HG03066 (cell line): ENCODE measurements at regions not wholly inside any gene's neighbourhood (a gene's known extent, or its start where the extent isn't known, plus 50 kb on each side); places are given as distances from the start of the nearest gene placed in this dataset.

ENCODE experiments used
- ATAC-seq: cut with Tn5 transposase; IDR thresholded peaks from one replicate; pipeline ENCODE4 v1.9.1; 2021; ENCODE audit warnings: low read depth; ENCODE audit not compliant: unreplicated experiment

GRCh38 chr5:158644301-158644700 lies 455.4 kb downstream of the EBF1 start:
- no peak for ATAC-seq

DNA sequence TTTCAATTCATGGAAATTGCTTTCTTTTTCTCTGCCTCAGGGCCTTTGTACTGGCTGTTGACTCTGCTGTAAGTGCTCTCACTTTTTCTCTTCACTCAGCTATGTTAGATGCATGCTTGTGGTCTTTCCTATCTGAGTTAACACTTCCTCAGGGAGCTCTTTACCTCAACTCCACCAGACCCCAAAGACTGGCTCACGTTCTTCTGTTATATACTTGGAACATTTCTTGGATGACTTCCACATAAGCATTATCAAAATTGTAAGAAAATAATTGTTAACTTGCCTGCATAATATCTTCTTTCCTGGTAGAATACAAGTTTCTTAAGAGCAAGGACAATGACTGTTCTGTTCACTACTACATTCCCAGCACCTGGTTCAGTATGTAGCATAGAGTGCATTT lies 455.9 kb downstream of the EBF1 start:
- no peak for ATAC-seq

- ATAC-seq: no peak
Measured at GRCh38 chr5:158642879-158643278, 456.8 kb downstream of the EBF1 start.

DNA sequence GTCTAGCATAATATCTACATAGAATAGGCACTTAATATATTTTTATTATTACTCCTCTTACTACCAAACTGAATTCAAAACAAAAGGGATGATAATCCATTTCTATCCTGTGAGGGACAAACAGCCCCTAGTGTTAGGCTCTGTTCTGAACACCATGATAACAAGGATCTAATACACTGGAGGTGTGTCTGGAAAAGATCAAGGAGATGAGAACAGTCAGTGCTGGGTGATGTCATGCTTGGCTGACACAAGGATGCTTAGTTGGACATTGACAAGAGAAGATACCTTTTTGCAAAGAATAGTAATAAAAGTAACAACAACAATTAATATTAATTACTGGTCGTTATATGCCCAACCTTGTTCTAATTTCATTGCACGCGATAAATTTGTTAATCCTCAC lies 458.7 kb downstream of the EBF1 start:
- no peak for ATAC-seq

- no peak for ATAC-seq
Measured at GRCh38 chr5:158640593-158640980, 459.1 kb downstream of the EBF1 start.

- no peak for ATAC-seq
Measured at GRCh38 chr5:158639881-158640592, 459.7 kb downstream of the EBF1 start.

DNA sequence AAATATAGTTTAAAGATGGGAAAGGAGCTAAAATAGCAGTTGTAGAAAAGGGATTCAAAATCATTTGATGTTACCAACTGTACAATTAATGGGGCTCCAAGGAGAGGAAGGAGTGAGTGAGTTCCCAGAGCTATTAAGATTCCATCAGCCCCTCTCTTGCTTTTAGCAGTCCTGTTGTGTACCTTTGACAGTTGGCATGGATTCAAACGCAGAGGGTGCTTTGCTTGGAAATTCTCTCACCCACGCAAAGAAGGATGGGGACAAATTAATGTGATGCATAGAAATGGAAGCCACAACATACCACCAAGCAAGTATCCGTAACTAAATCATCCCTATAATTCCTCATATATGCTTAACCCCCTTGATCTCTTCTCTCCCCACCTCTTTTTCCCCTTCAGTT lies 461.3 kb downstream of the EBF1 start:
- ATAC-seq: no peak

- no peak for ATAC-seq
Measured at GRCh38 chr5:158637039-158637438, 462.7 kb downstream of the EBF1 start.

GRCh38 chr5:158635565-158635964 lies 464.2 kb downstream of the EBF1 start:
- no peak for ATAC-seq

- no peak for ATAC-seq
Measured at GRCh38 chr5:158634714-158635113, 465.0 kb downstream of the EBF1 start.

DNA sequence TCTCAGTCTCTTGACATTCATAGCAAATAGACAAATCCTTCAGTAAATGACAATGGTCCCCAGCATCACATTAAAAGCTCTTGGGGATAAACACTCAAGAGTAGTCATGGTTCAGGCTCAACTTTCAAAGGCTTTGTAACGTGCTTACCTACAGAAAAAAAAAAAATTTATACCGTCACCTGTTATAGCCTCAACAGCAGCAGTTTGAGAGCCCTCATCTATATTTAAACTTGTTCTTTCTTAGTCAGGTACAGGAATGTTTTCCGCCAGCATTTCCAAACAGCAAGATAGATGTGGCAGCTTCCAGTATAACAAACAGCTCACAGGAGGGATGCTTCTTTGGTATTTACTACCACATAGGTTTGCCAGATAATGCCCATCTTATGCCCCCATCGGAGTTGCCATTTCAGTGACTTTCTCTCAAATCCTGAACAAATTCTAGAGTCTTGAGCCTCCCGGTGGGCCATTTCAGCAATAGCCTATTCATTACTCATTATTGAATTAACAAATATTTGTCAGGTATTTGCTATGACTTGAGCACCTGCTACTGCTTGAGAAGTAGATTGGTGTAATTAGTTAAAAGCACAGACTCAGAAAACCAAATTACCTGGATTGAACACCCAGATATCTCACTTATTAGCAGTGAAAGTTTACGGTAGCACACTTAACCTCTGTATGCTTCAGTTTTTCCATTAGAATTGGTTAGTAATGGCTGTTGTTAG lies 470.0 kb downstream of the EBF1 start:
- ATAC-seq: no peak

GRCh38 chr5:158626718-158627117 lies 473.0 kb downstream of the EBF1 start:
- no peak for ATAC-seq

DNA sequence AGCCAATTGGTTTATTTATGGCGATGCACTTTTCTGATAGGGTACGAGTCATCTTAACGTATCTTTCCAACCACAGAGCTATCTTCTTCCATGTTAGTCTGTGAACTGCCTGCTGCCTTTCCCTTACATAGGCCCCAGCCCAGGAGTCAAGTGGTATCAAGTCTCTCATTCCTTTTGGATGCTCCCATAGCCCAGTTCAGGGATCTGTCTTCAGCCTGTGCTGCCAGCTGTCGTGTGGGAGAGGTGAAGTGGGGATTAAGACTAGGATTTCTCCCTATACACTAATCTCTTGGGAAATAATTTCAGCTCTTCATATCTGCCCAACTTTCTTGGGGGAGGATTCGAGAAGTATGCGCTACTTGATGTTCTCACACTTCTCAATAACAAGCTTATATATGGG lies 475.7 kb downstream of the EBF1 start:
- ATAC-seq: no peak

GRCh38 chr5:158621391-158621790 lies 478.3 kb downstream of the EBF1 start:
- ATAC-seq: no peak

- ATAC-seq: no peak
Measured at GRCh38 chr5:158619083-158619788, 480.5 kb downstream of the EBF1 start.

DNA sequence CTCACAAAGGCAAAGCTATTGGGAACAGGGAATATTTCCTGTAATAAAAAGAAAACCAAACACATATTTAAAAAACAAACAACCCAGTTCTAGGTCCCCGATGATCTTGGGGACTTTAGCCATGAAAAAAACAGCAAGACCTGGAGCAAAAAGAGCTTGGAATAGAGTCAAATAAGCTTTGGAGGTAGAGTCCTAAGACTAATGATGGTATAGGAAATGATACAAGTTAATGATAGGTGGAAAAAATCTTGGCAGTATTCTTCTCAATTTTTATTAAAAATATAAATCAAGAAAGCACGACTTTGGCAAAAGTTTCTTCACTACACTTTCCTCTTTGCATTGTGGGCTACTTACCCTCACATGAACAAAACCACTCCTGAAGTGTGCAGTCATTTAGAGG lies 481.5 kb downstream of the EBF1 start:
- ATAC-seq: no peak

GRCh38 chr5:158616707-158617106 lies 483.0 kb downstream of the EBF1 start:
- no peak for ATAC-seq

- ATAC-seq: no peak
Measured at GRCh38 chr5:158614951-158615350, 484.8 kb downstream of the EBF1 start.

DNA sequence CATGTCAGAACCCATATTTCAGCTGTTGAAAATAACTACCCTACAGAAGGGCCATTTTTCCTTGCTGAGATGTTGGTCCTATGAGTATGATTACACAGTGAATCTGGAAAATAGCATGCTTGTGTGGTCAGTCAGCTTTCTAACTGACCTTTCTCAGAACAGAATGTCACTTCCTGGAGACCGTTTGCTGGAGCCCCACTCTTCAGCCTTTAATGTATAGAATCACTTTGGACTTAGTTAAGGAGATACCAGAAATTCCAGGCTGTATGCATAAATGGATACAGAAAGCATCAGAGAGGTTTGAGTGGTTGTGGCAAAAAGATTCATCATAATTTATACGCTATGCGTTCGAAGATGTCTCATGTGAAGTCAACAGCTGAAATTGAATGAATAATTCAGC lies 488.1 kb downstream of the EBF1 start:
- ATAC-seq: no peak

GRCh38 chr5:158610051-158610415 lies 489.7 kb downstream of the EBF1 start:
- no peak for ATAC-seq

DNA sequence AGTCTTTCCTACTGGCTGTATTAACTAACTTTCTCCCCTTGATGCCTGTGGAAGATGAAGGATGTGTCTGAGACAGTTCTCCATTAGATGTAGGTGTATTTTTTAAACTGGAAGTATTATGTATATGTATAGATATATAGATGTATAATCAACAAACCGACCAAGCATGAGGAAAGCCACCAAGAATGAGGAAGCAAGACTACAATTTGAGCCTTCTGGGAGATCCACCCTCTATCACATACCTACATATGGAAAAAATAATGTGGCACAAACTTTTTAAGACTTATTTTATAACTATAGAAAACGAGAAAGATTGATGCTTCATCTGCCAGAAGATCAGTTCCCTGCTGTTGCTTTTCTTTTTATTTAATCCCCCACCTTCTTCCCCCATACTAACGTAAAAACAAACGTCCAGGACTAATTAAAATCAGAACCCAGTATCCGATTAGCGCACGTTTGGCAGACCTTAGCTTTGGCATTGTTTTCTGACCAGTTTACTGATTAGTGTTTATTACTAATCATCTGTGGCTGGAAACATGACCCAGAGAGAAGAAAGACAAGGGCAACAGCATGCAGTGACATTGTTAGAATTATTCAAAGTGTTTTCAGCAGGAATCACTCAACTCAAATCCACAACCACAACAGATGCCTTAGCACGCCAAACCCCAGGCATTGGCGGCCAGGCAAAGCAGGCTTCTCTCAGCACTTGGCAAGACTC lies 490.2 kb downstream of the EBF1 start:
- no peak for ATAC-seq
